ENCODE measurements at regions not wholly inside any gene's neighbourhood (a gene's known extent, or its start where the extent isn't known, plus 50 kb on each side); places are given as distances from the start of the nearest gene placed in this dataset.

DNA sequence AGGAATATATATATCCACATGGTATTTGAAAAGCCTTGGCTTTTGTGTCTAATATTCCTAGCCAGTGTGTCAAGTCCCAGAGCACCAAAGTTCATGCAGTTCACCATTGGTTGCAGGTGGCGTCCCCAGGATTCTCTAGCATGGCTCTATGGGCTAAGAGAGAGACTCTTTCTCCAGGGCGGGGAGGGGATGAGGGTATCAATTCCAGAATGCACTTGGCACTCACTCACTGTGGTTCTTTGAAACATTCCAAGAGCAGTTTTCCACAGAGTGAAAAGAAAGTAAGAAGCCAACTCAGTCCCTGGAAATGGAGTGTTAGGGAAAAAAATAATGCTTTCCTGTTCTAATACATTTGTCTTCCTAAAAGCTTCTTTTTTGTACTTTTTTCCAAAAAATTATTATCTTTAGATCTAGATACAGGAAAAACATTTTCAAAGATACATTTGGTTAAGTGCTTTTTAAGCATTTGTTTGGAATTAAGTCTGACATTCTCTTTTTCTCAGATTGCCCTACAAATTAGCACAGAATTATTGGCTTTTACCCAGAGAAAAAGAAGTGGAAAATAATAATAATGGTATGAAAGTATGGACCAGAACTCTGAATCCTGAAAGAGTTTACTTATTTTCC lies 239.9 kb downstream of the PAX3 start:
- DNase-seq: no peak

- DNase-seq: no peak
Observed at GRCh38 chr2:222057347-222058073, 241.3 kb downstream of the PAX3 start.

GRCh38 chr2:222055328-222055727 lies 243.5 kb downstream of the PAX3 start:
- DNase-seq: no peak

DNA sequence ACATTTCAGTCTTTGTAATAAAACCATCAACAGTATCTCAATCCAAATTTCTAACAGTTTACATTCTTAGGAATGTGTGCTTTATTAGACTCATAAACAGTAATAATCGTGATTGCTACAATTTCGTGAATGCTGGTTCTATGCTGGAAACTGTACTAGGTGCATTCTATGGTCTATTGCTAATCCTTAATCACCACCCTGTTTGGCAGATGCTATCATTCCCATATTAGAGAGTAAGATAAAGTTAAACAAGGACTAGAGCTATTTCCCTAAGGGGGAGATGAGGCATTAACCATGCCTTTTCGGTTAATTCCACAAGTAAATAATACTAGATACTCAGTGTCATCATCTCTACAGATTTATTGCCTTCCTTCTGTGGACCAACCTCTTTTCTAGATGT lies 244.0 kb downstream of the PAX3 start:
- no peak for DNase-seq

- DNase-seq: peak; percentile 12
Observed at GRCh38 chr2:222052934-222053367, 245.8 kb downstream of the PAX3 start.

DNA sequence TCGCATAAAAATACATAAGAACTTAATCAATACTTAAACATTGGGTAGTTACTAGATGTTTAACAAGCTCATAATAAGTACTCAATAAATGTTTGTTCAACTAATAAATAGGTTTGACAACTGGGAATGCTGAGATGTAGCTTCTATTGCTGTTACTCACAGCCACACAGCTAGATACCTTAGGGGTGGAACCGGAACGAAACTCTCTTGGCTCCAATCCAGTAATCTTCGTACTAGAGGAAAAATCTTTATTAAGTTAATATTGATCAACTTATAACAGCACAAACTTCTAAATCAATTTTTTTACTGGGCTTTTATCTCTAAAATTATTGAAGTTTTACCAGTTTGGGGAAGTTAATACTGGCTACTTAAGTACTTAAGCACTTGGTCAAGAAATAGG lies 247.8 kb downstream of the PAX3 start:
- DNase-seq: no peak

DNA sequence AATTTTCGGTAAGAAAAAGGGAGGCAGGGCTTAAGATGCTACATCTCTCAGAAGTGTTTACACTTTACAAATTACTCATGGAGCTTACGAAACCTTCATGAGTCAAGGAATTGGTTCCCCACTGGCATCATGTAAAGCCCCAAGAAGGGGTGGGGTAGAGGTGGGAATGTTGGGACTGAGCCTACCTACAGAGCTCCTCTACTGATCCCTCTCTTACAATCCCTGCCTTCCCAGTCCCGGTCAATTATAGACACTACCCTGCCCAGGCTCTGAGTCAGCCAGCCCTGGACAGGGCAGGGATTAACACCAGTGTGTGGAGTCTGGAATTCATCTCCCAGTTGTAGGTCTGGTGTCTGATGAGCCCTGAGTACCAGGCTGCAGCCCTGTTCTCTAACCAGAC lies 248.9 kb downstream of the PAX3 start:
- DNase-seq: no peak

- no peak for DNase-seq
Observed at GRCh38 chr2:222043897-222044296, 254.9 kb downstream of the PAX3 start.

DNA sequence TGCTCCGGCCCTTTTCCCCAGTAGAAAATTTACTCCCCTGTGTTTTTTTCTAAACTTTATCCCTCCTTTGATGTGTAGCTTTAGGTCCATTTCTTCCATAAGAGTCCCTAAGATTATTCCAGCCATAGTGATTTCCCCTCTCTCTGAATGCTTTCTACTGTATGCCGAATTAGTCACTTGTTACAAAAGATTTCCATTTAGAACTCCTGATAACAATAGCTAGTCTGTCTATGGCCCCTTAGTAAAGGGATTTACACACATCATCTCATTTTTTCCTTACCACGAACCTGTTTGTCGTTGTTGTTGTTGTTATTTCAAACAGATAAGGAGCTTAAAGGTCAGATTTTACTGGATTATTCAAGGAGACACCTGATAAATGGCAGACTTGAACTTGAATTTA lies 256.1 kb downstream of the PAX3 start:
- DNase-seq: no peak

DNA sequence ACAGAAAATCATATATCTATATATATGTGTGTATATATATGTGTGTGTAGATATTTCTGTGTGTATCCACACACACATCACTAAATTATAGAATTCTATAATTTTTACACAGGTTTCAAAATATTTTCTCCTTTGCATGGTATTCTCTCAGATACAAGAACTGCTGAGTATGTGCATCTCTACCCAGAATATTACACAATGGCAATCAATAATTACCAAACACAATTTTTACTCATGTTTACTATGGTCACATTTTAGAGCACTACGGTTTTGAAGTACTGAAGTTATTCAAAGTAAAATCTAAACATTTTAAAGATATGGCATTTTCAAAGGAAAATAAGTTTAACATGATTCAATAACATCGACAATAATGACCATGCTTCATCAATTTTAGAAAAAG lies 258.5 kb downstream of the PAX3 start:
- no peak for DNase-seq

DNA sequence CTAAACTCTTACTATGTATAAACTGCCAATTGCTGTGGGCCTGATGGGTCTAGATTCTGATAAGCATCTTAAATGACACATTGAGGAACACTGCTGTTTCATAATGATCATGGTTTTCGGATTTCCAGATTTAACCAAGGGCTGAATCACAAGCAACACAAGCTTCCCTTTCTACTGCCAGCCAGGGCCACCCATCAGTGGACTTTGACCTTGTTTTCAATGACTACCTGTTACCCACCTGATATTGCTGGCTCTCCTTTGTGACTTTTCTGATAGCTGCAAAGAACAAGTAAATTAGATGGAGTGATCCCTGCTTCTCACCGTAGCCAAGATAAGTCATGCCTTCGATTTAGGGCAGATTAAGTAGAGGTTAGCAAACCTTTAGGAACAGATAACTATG lies 259.0 kb downstream of the PAX3 start:
- no peak for DNase-seq

DNA sequence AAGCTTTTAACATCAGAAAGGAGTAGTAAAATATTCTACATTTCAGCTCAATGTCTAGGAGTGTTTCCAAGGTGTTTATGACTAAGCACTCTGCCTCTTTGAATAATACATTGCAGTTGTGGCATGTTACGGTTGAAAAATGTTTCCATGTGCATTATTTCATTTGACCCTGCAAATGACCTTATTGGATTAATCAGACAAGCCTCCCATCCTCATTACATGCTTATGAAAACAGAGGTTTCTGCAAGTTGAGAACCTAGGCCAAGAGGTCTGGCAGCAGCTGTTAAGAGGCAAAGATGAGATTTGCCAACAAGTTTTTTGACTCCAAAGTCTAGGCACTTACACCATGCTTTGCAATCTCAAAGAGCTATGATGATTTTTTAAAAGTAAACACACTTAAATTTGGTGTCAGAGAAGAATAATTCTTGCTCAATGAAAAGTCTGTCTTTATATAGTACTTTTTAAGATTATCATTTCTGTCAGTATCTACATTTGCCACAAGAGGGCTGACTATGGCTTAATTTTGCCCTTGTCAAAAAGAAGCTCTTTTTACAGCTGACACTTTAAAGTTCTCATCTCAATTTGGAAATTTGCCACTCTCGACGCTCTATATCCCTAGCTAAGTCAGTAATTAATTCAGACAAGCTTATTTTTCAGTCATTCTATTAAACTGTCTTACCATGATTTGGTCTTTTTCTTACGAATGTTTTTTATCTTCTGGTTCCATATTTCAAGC lies 260.6 kb downstream of the PAX3 start:
- no peak for DNase-seq

GRCh38 chr2:222037211-222037610 lies 261.6 kb downstream of the PAX3 start:
- no peak for DNase-seq

DNA sequence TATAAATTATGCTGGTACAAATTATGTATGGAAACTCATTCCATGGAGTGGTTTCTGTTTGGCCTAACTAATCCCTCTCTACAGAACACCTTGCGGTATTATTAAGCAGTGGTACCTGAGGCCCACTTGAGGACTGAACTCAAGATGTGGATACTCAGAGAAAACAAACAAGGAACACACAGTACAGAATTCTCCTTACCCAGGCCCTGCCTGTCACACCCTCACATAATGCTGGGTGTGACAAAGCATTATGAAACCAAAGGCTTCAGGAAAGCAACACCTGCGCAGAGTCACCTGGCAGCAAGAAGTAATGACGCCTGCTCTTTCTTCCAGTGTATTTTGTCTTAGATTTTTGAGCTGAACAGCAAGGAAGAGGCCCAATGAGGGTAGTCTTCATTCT lies 264.7 kb downstream of the PAX3 start:
- DNase-seq: no peak

DNA sequence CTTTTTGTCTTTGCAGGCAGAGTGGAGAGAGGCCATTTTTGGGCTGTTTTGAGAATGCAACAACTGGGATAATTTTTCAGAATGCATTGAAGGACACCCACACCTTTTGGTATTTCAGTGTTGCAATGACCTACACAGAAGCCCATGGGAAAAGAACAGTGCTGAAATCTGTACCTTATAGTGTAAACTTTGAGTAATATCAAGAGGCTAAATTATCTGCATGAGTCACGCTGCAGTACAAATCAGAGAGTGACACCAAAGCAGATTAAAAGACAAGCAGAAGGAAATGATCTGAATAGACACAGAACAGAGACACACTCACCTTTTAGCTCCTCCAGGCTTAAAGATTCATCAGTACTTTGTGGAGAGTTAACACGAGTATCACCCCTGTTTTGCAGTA lies 265.3 kb downstream of the PAX3 start:
- no peak for DNase-seq

DNA sequence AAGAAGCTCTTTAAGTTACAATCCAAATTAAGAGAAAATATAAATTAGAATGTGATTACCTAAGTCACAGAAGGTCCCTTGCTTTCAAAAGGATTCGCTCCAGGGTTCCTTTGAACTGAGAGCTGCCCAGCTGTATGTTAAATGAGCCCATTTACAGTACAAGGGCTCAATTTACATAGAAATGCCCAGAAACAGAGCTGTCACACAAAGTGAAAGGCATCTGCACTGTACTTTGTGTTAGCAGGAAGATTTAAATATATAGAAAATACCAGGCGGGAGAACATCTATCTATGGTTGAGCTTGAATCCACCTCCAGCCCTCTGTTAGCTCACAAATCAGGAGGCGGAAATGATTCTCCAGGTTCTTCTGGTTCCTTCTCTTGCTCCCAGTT lies 272.9 kb downstream of the PAX3 start:
- DNase-seq: no peak

- no peak for DNase-seq
Observed at GRCh38 chr2:222024932-222025880, 273.6 kb downstream of the PAX3 start.

- DNase-seq: no peak
Observed at GRCh38 chr2:222017252-222017850, 281.4 kb downstream of the PAX3 start.

- DNase-seq: no peak
Observed at GRCh38 chr2:222013889-222014288, 284.9 kb downstream of the PAX3 start.

- no peak for DNase-seq
Observed at GRCh38 chr2:222000326-222000725, 298.5 kb downstream of the PAX3 start.

DNA sequence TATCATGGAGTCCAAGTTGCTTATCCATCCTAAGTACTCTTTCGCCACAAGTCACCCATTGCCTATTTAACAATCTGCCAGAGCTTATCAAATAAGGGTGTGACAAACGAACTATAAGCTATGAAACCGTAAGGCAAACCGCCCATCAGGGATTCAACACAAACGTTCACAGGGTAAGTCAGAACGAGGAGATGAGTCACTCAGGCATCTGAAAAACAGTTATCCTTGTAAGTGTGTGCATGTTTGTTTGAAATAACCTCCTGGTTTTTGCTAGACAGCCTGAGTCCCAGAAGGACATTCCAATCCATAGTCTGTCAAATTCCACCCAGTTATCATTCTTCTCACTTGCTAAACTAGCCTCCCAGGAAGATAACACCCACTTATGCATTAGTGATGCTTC lies 299.1 kb downstream of the PAX3 start:
- DNase-seq: no peak

DNA sequence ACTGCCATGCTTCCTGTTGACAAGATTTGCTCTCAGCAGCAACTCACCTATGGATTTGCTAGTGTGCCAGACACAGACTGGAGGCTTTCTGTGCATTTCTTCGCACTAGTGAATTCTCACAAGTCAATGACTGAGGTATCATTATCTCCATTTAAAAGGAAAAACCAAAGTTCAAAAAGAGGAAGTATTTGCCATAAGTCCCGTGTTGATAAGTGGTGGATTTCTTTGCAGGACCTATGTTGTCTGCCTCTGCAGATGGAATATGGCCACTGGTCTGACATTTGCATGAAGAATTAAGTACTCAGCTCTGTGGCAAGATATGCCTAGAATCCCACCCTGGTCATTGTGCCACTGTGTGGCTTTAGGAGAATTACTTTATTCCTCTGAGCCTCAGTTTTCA lies 299.6 kb downstream of the PAX3 start:
- no peak for DNase-seq

DNA sequence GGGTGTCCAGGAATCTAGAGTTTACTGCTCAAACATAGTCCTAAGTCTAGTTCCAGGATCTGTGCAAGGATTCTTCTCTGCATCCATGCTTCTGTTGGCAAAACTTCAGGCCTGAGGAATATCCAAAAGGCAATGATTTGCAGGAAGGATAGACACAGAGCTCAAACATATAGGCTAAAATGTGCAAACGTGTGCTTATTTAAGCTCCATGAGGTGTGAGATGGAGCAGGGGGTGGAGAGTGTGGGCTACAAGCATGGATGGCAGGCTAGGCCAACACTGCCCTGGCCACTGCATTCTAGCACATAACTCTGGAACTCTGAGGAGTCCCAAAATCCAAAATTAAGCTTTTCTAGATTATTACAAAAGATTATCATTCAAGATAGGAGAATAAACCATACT lies 301.1 kb downstream of the PAX3 start:
- no peak for DNase-seq
